ENCODE measurements at regions not wholly inside any gene's neighbourhood (a gene's known extent, or its start where the extent isn't known, plus 50 kb on each side); places are given as distances from the start of the nearest gene placed in this dataset. TPM values are rescaled to one million over a fixed set of nuclear protein-coding genes. Genes with fewer than 3 reads are reported as not detected.

DNA sequence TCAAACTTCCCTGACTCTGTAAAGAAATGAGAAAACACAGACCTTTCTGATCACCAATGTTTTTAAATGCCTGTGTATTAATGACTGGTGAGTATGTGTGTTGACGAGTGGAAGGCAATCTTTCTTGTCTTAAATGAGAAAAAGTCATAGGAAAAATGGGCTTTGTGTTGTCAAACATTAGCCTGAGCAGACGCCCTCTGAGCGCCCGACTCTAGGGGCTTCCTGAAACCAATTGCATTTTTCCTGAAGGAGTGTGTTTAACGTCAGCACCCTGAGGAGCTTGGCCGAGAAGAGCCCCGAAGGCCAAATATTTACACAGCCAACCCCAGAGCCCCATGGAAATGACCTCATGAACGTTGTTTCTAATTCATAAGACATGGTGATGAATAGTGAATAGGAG lies 154.3 kb downstream of the PHF2 start:
- peaks cover 2% of the 10 kb centered on the region for H3K36me3 Mint-ChIP-seq (ENCODE audit: insufficient read depth)
- DNase-seq (ENCODE audit: low spot score, unreplicated experiment) = no peak
- peaks cover 3% of the 10 kb centered on the region for H3K27me3 Mint-ChIP-seq
- H3K4me3 Mint-ChIP-seq (ENCODE audit: low read depth) = no peak overlapping the region
- peaks cover 4% of the 10 kb centered on the region for H3K4me1 Mint-ChIP-seq (ENCODE audit: low read depth)
- TF ChIP-seq, protein P1, sequence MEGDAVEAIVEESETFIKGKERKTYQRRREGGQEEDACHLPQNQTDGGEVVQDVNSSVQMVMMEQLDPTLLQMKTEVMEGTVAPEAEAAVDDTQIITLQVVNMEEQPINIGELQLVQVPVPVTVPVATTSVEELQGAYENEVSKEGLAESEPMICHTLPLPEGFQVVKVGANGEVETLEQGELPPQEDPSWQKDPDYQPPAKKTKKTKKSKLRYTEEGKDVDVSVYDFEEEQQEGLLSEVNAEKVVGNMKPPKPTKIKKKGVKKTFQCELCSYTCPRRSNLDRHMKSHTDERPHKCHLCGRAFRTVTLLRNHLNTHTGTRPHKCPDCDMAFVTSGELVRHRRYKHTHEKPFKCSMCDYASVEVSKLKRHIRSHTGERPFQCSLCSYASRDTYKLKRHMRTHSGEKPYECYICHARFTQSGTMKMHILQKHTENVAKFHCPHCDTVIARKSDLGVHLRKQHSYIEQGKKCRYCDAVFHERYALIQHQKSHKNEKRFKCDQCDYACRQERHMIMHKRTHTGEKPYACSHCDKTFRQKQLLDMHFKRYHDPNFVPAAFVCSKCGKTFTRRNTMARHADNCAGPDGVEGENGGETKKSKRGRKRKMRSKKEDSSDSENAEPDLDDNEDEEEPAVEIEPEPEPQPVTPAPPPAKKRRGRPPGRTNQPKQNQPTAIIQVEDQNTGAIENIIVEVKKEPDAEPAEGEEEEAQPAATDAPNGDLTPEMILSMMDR (IDR thresholded peaks at IDR 0.05; ENCODE audit: unreplicated experiment) = no peak
- H3K27ac Mint-ChIP-seq = peak overlapping the region; percentile 73
- H3K9me3 Mint-ChIP-seq (ENCODE audit: low read depth) = peaks cover 35% of the 10 kb centered on the region

DNA sequence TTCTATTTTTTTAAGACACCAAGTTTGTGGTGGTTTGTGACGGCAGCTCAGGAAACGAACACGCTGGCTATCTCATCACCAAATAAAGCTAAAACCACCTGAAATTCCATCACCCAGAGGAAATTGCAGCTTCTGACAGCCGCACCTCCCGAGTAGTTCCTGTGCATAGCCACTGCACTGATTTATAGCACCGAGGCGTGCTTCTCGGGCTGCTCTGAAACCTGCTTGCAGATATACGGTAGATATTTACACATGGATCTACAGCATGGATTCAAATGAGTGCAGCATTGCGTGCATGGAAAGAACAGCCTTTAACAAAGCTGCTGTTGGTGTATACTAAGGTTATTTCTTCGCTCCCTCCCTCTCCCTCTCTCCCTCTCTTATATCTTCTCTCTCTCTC lies 153.8 kb downstream of the PHF2 start:
- Mint-ChIP-seq H3K9me3 (ENCODE audit: low read depth) (peaks cover 32% of the 10 kb centered on the region), H3K4me1 (ENCODE audit: low read depth) (peaks cover 4% of the 10 kb centered on the region), H3K4me3 (ENCODE audit: low read depth) (no peak overlapping the region), H3K36me3 (ENCODE audit: insufficient read depth) (peaks cover 2% of the 10 kb centered on the region), H3K27ac (peak overlapping the region; percentile 73), H3K27me3 (peaks cover 3% of the 10 kb centered on the region)
- TF ChIP-seq, protein P1 (IDR thresholded peaks at IDR 0.05; ENCODE audit: unreplicated experiment) = no peak
- no peak for DNase-seq (ENCODE audit: low spot score, unreplicated experiment)

Small RNAs in the stretch of these regions (microRNA-seq; reads per million reads assigned to microRNA genes)
- not detected for gene MIR4291 (ENCODE audit: borderline number of aligned reads, unreplicated experiment)

Measured in progenitor cell of endocrine pancreas (in vitro differentiated cells).